Body of pancreas (tissue), 4 donors: ENCODE measurements at regions not wholly inside any gene's neighbourhood (a gene's known extent, or its start where the extent isn't known, plus 50 kb on each side); places are given as distances from the start of the nearest gene placed in this dataset.
"Not testable (repeated sequence)": the region's sequence is repeated elsewhere in the genome, so short reads cannot be mapped to it uniquely, and the experiment has no call there.

Experiments used
- ATAC-seq: fragments of 150-250 bp; one replicate; pipeline ENCODE4 v1.9.1; 2016
- DNase-seq, 4 donors: peaks; one replicate each; pipeline ENCODE4 v3.0.0-alpha.2; 2019
- H3K27ac ChIP-seq, 4 donors: fragments of 200-600 bp; sonication (generic); 1 replicate in 3 of 4; 2 replicates in 1 of 4; pipeline versions ENCODE4 v1.5.1 to v1.6.1; 2016 to 2019; ENCODE audit warnings: mild to moderate bottlenecking in 1 of 4, mixed read lengths in 1 of 4, moderate library complexity in 1 of 4
- H3K27me3 ChIP-seq, 2 donors: fragments of 200-600 bp; sonication (generic); one replicate each; pipeline ENCODE4 v1.6.0; 2016; ENCODE audit warnings: mild to moderate bottlenecking in 1 of 2
- H3K36me3 ChIP-seq, 2 donors: fragments of 200-600 bp; sonication (generic); replicated peaks in 1 of 2; 2 replicates each; pipeline ENCODE4 v1.5.1; 2016; ENCODE audit warnings: low read depth in 2 of 2; ENCODE audit not compliant: insufficient read depth in 1 of 2
- H3K4me1 ChIP-seq: fragments of 200-600 bp; sonication (generic); one replicate; pipeline ENCODE4 v1.6.0; 2016
- H3K4me3 ChIP-seq, 2 donors: fragments of 200-600 bp; sonication (generic); 1 replicate in 1 of 2; 2 replicates in 1 of 2; pipeline ENCODE4 v1.5.1; 2016 to 2019
- H3K9me3 ChIP-seq, 3 donors: fragments of 200-600 bp; sonication (generic); 1 replicate in 2 of 3; 2 replicates in 1 of 3; pipeline ENCODE4 v1.5.1; 2016
- CTCF ChIP-seq, 7 experiments: fragments of 450-650 bp in 4 of 7; fragments of 200-600 bp in 3 of 7; sonication (generic) in 3 of 7; IDR thresholded peaks; one replicate each; pipeline ENCODE4 v1.5.1; 2016 to 2019; ENCODE audit warnings: antibody characterized with exemption in 7 of 7
- POLR2A ChIP-seq, 3 donors: fragments of 450-650 bp; IDR thresholded peaks; one replicate each; pipeline ENCODE4 v1.6.1; 2016; ENCODE audit warnings: antibody characterized with exemption in 3 of 3, mild to moderate bottlenecking in 2 of 3
- WGBS, 2 donors: methylation state at CpG; one replicate each; pipeline ENCODE4 v1.1.5; 2017; 5-methylcytosine and 5-hydroxymethylcytosine counted together
- intact Hi-C: fragments of 100-400 bp; cut with DNase I; formaldehyde crosslinking; loops from one replicate; pipeline ENCODE4 v1.15.1; 2023

- no peaks in the 10 kb centered on the region for H3K27me3 ChIP-seq
- TF ChIP-seq CTCF (IDR thresholded peaks at IDR 0.05): no peak
- TF ChIP-seq POLR2A (IDR thresholded peaks at IDR 0.05): no peak
- ATAC-seq (no peak), DNase-seq (no peak)
- H3K27ac ChIP-seq: no peak overlapping the region
- WGBS, 2 donors: 52 to 65% methylated on average over 2 of the region's 2 CpGs
- H3K4me1 ChIP-seq: no peaks in the 10 kb centered on the region
- no peak overlapping the region for H3K4me3 ChIP-seq
- intact Hi-C loops: no loop called here
- H3K36me3 ChIP-seq: no peaks in the 10 kb centered on the region
- H3K9me3 ChIP-seq: no peaks in the 10 kb centered on the region
Measured at GRCh38 chr2:17136877-17137276, 381.4 kb downstream of the RAD51AP2 start.

DNA sequence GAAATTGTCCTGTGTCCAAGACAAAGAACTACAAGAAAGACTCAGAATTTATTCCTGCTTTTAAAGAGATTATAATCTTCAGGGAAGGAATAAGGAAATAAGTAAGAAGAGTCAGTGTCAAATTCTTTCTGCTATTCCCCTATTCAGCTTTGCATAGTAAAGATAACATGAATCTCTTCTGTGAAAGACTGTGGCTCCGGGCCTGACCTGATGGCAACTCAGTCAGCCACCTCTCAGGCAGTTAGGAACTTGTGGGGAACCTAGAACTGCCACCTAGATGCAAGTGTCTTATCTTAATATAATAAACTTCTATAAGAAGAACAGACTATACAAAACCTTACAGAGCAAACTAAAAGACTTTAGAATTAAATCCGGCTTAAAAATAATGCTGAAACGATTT is 382.0 kb downstream of the RAD51AP2 start:
- H3K27me3 ChIP-seq: no peaks in the 10 kb centered on the region
- WGBS, 2 donors: 46 to 50% methylated on average over 3 of the region's 3 CpGs
- ATAC-seq (no peak), DNase-seq (no peak)
- H3K4me1 ChIP-seq: no peaks in the 10 kb centered on the region
- H3K4me3 ChIP-seq: no peak overlapping the region
- no peaks in the 10 kb centered on the region for H3K36me3 ChIP-seq
- TF ChIP-seq POLR2A (IDR thresholded peaks at IDR 0.05) (no peak), CTCF (IDR thresholded peaks at IDR 0.05) (no peak)
- intact Hi-C loops: no loop called here
- H3K9me3 ChIP-seq: no peaks in the 10 kb centered on the region
- no peak overlapping the region for H3K27ac ChIP-seq

DNA sequence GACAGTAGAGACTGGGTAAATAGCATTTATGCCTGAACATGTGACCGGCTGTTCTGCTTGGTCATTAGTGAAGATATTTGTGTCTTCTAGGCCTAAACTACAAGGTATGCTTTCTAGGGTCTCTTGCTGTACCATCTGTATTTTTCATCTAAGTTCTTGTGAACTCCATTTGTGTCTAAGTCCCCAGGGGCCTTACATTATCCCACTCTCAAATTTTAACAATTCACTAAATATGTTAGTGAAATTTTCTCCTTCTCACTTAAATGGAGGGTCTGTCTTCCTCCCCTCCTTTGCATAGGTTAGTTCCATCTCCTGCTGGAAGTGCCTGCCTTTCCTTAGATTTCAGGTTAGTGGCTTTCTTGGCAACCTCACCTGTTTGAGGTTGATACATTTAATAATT is 382.6 kb downstream of the RAD51AP2 start:
- WGBS, 2 donors: 81 to 86% methylated on average over 1 of the region's 1 CpG
- Histone ChIP-seq H3K36me3 (no peaks in the 10 kb centered on the region), H3K4me1 (no peaks in the 10 kb centered on the region), H3K27me3 (no peaks in the 10 kb centered on the region), H3K27ac (no peak overlapping the region), H3K9me3 (no peaks in the 10 kb centered on the region), H3K4me3 (no peak overlapping the region)
- no peak for ATAC-seq
- intact Hi-C loops: no loop called here
- no peak for DNase-seq
- no peak for TF ChIP-seq POLR2A (IDR thresholded peaks at IDR 0.05)
- TF ChIP-seq CTCF (IDR thresholded peaks at IDR 0.05): no peak

DNA sequence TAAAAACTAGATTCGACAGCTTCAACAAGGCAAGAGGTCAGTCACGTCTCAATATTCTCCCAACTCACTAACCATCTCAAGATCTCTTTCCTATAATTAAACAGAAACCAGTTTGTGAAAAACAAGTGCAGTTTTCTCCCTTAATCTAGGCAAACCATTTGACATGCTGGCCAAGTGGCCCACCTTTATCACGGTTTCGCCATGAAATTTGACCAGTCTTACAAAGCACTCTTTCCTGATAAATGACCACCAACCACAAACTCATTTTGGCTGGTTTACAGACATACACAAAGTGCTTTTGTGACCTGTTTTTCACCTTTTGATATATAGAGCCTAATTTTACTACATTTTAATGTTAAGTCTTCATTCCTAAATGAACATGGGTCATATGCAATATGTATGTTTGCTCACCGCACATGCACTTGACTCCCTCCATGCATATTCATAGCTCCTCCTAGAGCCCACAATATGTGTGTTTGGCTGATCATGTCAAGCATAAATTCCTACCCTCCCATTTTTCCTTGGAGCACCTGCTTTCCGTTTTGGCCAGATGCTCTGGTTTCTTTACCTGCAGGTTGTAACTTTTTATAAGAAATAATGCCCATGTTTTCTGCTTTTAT is 385.1 kb downstream of the RAD51AP2 start:
- Histone ChIP-seq H3K9me3 (no peaks in the 10 kb centered on the region), H3K27me3 (no peaks in the 10 kb centered on the region), H3K36me3 (no peaks in the 10 kb centered on the region), H3K4me3 (no peak overlapping the region), H3K27ac (no peak overlapping the region), H3K4me1 (no peaks in the 10 kb centered on the region)
- WGBS, 2 donors: 67% methylated on average over 6 of the region's 6 CpGs
- TF ChIP-seq CTCF (IDR thresholded peaks at IDR 0.05) (no peak), POLR2A (IDR thresholded peaks at IDR 0.05) (no peak)
- DNase-seq (no peak), ATAC-seq (no peak)
- intact Hi-C loops: no loop called here

GRCh38 chr2:17130627-17131026 is 387.6 kb downstream of the RAD51AP2 start:
- H3K9me3 ChIP-seq, intact Hi-C loops, H3K27me3 ChIP-seq, H3K36me3 ChIP-seq, H3K4me3 ChIP-seq, ATAC-seq, H3K27ac ChIP-seq, H3K4me1 ChIP-seq, DNase-seq: not testable (repeated sequence)
- 91 to 96% methylated on average over 3 of the region's 3 CpGs for WGBS, 2 donors
